ENCODE measurements at regions not wholly inside any gene's neighbourhood (a gene's known extent, or its start where the extent isn't known, plus 50 kb on each side); places are given as distances from the start of the nearest gene placed in this dataset.

GRCh38 chr7:28315565-28316410, 96.5 kb upstream of the CREB5 start:
- Histone ChIP-seq H3K27me3 (ENCODE audit: control insufficient read depth in 2 of 2, insufficient read depth in 2 of 2, low read length in 2 of 2) (peaks cover 49 to 72% of the 10 kb centered on the region in 2 donors), H3K4me2 (replicated peaks; ENCODE audit: extremely low read depth, low read length, poor library complexity, severe bottlenecking) (no peak overlapping the region), H2AFZ (ENCODE audit: insufficient read depth, low read depth, low read length, poor library complexity, severe bottlenecking) (no peak overlapping the region), H3K9me3 (replicated peaks in 1 of 2; ENCODE audit: control insufficient read depth in 1 of 2, insufficient read depth in 1 of 2, low read length in 2 of 2) (no peaks in the 10 kb centered on the region), H3K4me3 (replicated peaks in 1 of 3; ENCODE audit: low read depth in 2 of 3, low read length in 3 of 3) (no peak overlapping the region), H3K4me1 (ENCODE audit: control insufficient read depth in 1 of 2, insufficient read depth in 2 of 2, low read length in 2 of 2) (no peaks in the 10 kb centered on the region), H3K27ac (ENCODE audit: low read depth in 1 of 2, low read length in 2 of 2) (no peak overlapping the region), H4K20me1 (ENCODE audit: insufficient read depth, low read length) (no peaks in the 10 kb centered on the region), H3K79me2 (ENCODE audit: insufficient read depth, low read length) (no peaks in the 10 kb centered on the region), H3K9ac (ENCODE audit: insufficient read depth, low read length, poor library complexity, severe bottlenecking) (no peak overlapping the region), H3K36me3 (replicated peaks in 1 of 2; ENCODE audit: control insufficient read depth in 1 of 2, insufficient read depth in 2 of 2, low read length in 2 of 2) (no peaks in the 10 kb centered on the region)
- Mint-ChIP-seq H3K9me3 (peaks cover 0 to 6% (median 3%) of the 10 kb centered on the region in 7 donors), H3K27me3 (ENCODE audit: low read depth in 3 of 3) (peaks cover 43 to 53% (median 46%) of the 10 kb centered on the region in 3 donors), H3K4me1 (no peaks in the 10 kb centered on the region), H3K36me3 (peaks cover 0 to 3% of the 10 kb centered on the region in 2 donors), H3K4me3 (peak overlapping the region in 1 of 2 donors; percentile 60), H3K27ac (no peak overlapping the region)
- intact Hi-C loops (cut with micrococcal nuclease), result no loop called here
- WGBS (ENCODE audit: insufficient coverage), result 44% methylated on average over 8 of the region's 16 CpGs
- no peak for DNase-seq
- no peak for TF ChIP-seq CTCF (IDR thresholded peaks at IDR 0.05)

- Histone ChIP-seq H2AFZ (ENCODE audit: insufficient read depth, low read depth, low read length, poor library complexity, severe bottlenecking) (no peak overlapping the region), H3K79me2 (ENCODE audit: insufficient read depth, low read length) (no peaks in the 10 kb centered on the region), H3K27ac (ENCODE audit: low read depth in 1 of 2, low read length in 2 of 2) (no peak overlapping the region), H3K4me3 (replicated peaks in 1 of 3; ENCODE audit: low read depth in 2 of 3, low read length in 3 of 3) (no peak overlapping the region), H3K4me1 (ENCODE audit: control insufficient read depth in 1 of 2, insufficient read depth in 2 of 2, low read length in 2 of 2) (no peaks in the 10 kb centered on the region), H3K4me2 (replicated peaks; ENCODE audit: extremely low read depth, low read length, poor library complexity, severe bottlenecking) (no peak overlapping the region), H3K9ac (ENCODE audit: insufficient read depth, low read length, poor library complexity, severe bottlenecking) (no peak overlapping the region), H4K20me1 (ENCODE audit: insufficient read depth, low read length) (no peaks in the 10 kb centered on the region), H3K27me3 (ENCODE audit: control insufficient read depth in 2 of 2, insufficient read depth in 2 of 2, low read length in 2 of 2) (peaks cover 49 to 68% of the 10 kb centered on the region in 2 donors), H3K9me3 (replicated peaks in 1 of 2; ENCODE audit: control insufficient read depth in 1 of 2, insufficient read depth in 1 of 2, low read length in 2 of 2) (no peaks in the 10 kb centered on the region), H3K36me3 (replicated peaks in 1 of 2; ENCODE audit: control insufficient read depth in 1 of 2, insufficient read depth in 2 of 2, low read length in 2 of 2) (no peaks in the 10 kb centered on the region)
- Mint-ChIP-seq H3K4me3 (peak overlapping the region in 1 of 2 donors; percentile 43), H3K27me3 (ENCODE audit: low read depth in 3 of 3) (peaks cover 43 to 51% (median 44%) of the 10 kb centered on the region in 3 donors), H3K36me3 (peaks cover 0 to 3% of the 10 kb centered on the region in 2 donors), H3K27ac (no peak overlapping the region), H3K9me3 (peaks cover 0 to 4% (median 3%) of the 10 kb centered on the region in 7 donors), H3K4me1 (no peaks in the 10 kb centered on the region)
- 100% methylated on average over 1 of the region's 3 CpGs for WGBS (ENCODE audit: insufficient coverage)
- TF ChIP-seq CTCF (IDR thresholded peaks at IDR 0.05), result no peak
- intact Hi-C loops (cut with micrococcal nuclease), result no loop called here
- DNase-seq, result no peak
Observed at GRCh38 chr7:28316489-28316888, 95.8 kb upstream of the CREB5 start.
